C4-2B (cell line): ENCODE measurements at regions not wholly inside any gene's neighbourhood (a gene's known extent, or its start where the extent isn't known, plus 50 kb on each side); places are given as distances from the start of the nearest gene placed in this dataset.

Experiments used
- H3K27ac ChIP-seq: fragments of 450-650 bp; 2 replicates; pipeline ENCODE4 v1.5.1; 2017
- CTCF ChIP-seq: fragments of 450-650 bp; conservative IDR thresholded peaks from 2 replicates; pipeline ENCODE4 v1.5.1; 2017; ENCODE audit warnings: mild to moderate bottlenecking
- ZFX ChIP-seq: fragments of 450-650 bp; IDR thresholded peaks from 2 replicates; pipeline ENCODE4 v1.6.1; 2017

- TF ChIP-seq ZFX (no peak), CTCF (no peak)
- H3K27ac ChIP-seq = no peak overlapping the region
These were observed 147.6 kb downstream of the CYP26B1 start for GRCh38 chr2:72000110-72000509.

GRCh38 chr2:71999580-71999979 lies 148.1 kb downstream of the CYP26B1 start:
- no peak for TF ChIP-seq CTCF
- TF ChIP-seq ZFX = no peak
- H3K27ac ChIP-seq = no peak overlapping the region

GRCh38 chr2:71997843-71998242 lies 149.8 kb downstream of the CYP26B1 start:
- no peak for TF ChIP-seq ZFX
- TF ChIP-seq CTCF = no peak
- H3K27ac ChIP-seq = no peak overlapping the region

- no peak overlapping the region for H3K27ac ChIP-seq
- TF ChIP-seq ZFX (no peak), CTCF (peak; percentile 38)
These were observed 152.5 kb downstream of the CYP26B1 start for GRCh38 chr2:71995067-71995665.

- H3K27ac ChIP-seq = no peak overlapping the region
- TF ChIP-seq CTCF (no peak), ZFX (no peak)
These were observed 155.6 kb downstream of the CYP26B1 start for GRCh38 chr2:71992036-71992435.

GRCh38 chr2:71991397-71991796 lies 156.3 kb downstream of the CYP26B1 start:
- TF ChIP-seq CTCF (no peak), ZFX (no peak)
- H3K27ac ChIP-seq = no peak overlapping the region

- no peak for TF ChIP-seq ZFX
- TF ChIP-seq CTCF = no peak
- no peak overlapping the region for H3K27ac ChIP-seq
These were observed 156.8 kb downstream of the CYP26B1 start for GRCh38 chr2:71990826-71991225.
